ENCODE measurements at regions not wholly inside any gene's neighbourhood (a gene's known extent, or its start where the extent isn't known, plus 50 kb on each side); places are given as distances from the start of the nearest gene placed in this dataset.

GRCh38 chrX:87376896-87377295, 140.7 kb upstream of the KLHL4 start:
- TF ChIP-seq REST (IDR thresholded peaks at IDR 0.05; ENCODE audit: insufficient replicate concordance, low read depth), result no peak
- TF ChIP-seq CTCF (IDR thresholded peaks at IDR 0.05; ENCODE audit: insufficient read depth, low read length), result no peak

Measured in HL-60 (cell line).